IMR-90 (cell line): ENCODE measurements at regions not wholly inside any gene's neighbourhood (a gene's known extent, or its start where the extent isn't known, plus 50 kb on each side); places are given as distances from the start of the nearest gene placed in this dataset.

ENCODE experiments used
- ATAC-seq: fragments of 200-7000 bp; cut with Tn5 transposase; 2 replicates; pipeline ENCODE4 v1.9.1; 2020; ENCODE audit warnings: low read depth, mild to moderate bottlenecking, moderate library complexity
- BruUV-seq: library from RNA; stranded (reverse); fragments of 400-500 nt; replicated peaks from 2 replicates; lab custom pipeline; 2021; lab: Mats Ljungman, UMichigan
- CTCF ChIA-PET: fragments of 300-600 bp; formaldehyde crosslinking; extraction: SDS; loops from one replicate; lab custom pipeline; 2021; ENCODE audit warnings: antibody characterized with exemption; lab: Yijun Ruan, JAX
- POLR2A ChIA-PET: fragments of 300-600 bp; sonication (Branson Sonifier 250); formaldehyde crosslinking; loops from one replicate; lab custom pipeline; 2022; ENCODE audit warnings: antibody characterized with exemption; ENCODE audit not compliant: unreplicated experiment; lab: Charles Lee
- DNase-seq: peaks from one replicate; pipeline ENCODE4 v3.0.0; 2013
- H2AFZ ChIP-seq: replicated peaks from 2 replicates; pipeline ENCODE3; 2013; ENCODE audit warnings: low read length, mild to moderate bottlenecking; ENCODE audit not compliant: poor library complexity
- H2AK5ac ChIP-seq: 2 replicates; pipeline ENCODE4 v1.6.1; 2013; ENCODE audit warnings: low read depth, low read length, inconsistent platforms
- H2AK9ac ChIP-seq: replicated peaks from 2 replicates; pipeline ENCODE3; 2013; ENCODE audit warnings: mild to moderate bottlenecking, low read depth, low read length, moderate library complexity; ENCODE audit not compliant: poor library complexity
- H2BK120ac ChIP-seq: 2 replicates; pipeline ENCODE4 v1.6.1; 2013; ENCODE audit warnings: low read depth, low read length, inconsistent platforms
- H2BK15ac ChIP-seq: 3 replicates; pipeline ENCODE4 v1.6.1; 2013; ENCODE audit warnings: low read depth, low read length, inconsistent platforms
- H2BK20ac ChIP-seq: 2 replicates; pipeline ENCODE4 v1.6.1; 2013; ENCODE audit warnings: low read depth, mild to moderate bottlenecking, inconsistent platforms, low read length, moderate library complexity
- H2BK5ac ChIP-seq: 2 replicates; pipeline ENCODE4 v1.6.1; 2013; ENCODE audit warnings: mild to moderate bottlenecking, low read depth, low read length, inconsistent platforms; ENCODE audit not compliant: poor library complexity, severe bottlenecking
- H3K14ac ChIP-seq: replicated peaks from 2 replicates; pipeline ENCODE4 v1.6.1; 2013; ENCODE audit warnings: low read depth, low read length, inconsistent platforms
- H3K18ac ChIP-seq: 2 replicates; pipeline ENCODE4 v1.6.1; 2013; ENCODE audit warnings: low read depth, low read length, control low read depth
- H3K23ac ChIP-seq: 2 replicates; pipeline ENCODE4 v1.6.1; 2013; ENCODE audit warnings: low read depth, low read length, inconsistent platforms
- H3K27ac ChIP-seq: 2 replicates; pipeline ENCODE4 v1.5.1; 2013; ENCODE audit warnings: mild to moderate bottlenecking, control low read depth, low read length; ENCODE audit not compliant: insufficient read depth
- H3K27me3 ChIP-seq: 2 replicates; pipeline ENCODE4 v1.6.1; 2013; ENCODE audit warnings: low read length; ENCODE audit not compliant: control insufficient read depth, insufficient read depth
- H3K36me3 ChIP-seq: 2 replicates; pipeline ENCODE4 v1.6.1; 2013; ENCODE audit warnings: low read length, mixed read lengths; ENCODE audit not compliant: control insufficient read depth, insufficient read depth
- H3K4ac ChIP-seq: 2 replicates; pipeline ENCODE4 v1.6.1; 2013; ENCODE audit warnings: low read depth, low read length, inconsistent platforms
- H3K4me1 ChIP-seq: 2 replicates; pipeline ENCODE4 v1.6.1; 2013; ENCODE audit warnings: low read length, mixed read lengths; ENCODE audit not compliant: control insufficient read depth, insufficient read depth
- H3K4me2 ChIP-seq: 2 replicates; pipeline ENCODE4 v1.6.1; 2013; ENCODE audit warnings: low read depth, mild to moderate bottlenecking, control low read depth, low read length, moderate library complexity
- H3K4me3 ChIP-seq: 2 replicates; pipeline ENCODE4 v1.5.1; 2013; ENCODE audit warnings: low read depth, mild to moderate bottlenecking, control low read depth, low read length, moderate library complexity; ENCODE audit not compliant: insufficient read depth
- H3K56ac ChIP-seq: 2 replicates; pipeline ENCODE4 v1.6.1; 2013; ENCODE audit warnings: low read length, inconsistent platforms; ENCODE audit not compliant: insufficient read depth; ENCODE audit errors: extremely low read depth
- H3K79me1 ChIP-seq, 2 experiments: 2 replicates each; pipeline ENCODE4 v1.6.1; 2013; ENCODE audit warnings: low read length in 2 of 2, inconsistent platforms in 1 of 2, low read depth in 1 of 2
- H3K9ac ChIP-seq: 2 replicates; pipeline ENCODE4 v1.6.1; 2013; ENCODE audit warnings: low read depth, low read length, control low read depth
- H3K9me1 ChIP-seq: 2 replicates; pipeline ENCODE4 v1.6.1; 2013; ENCODE audit warnings: low read length, inconsistent platforms; ENCODE audit not compliant: insufficient read depth
- H3K9me3 ChIP-seq: 2 replicates; pipeline ENCODE4 v1.6.1; 2013; ENCODE audit warnings: low read length; ENCODE audit not compliant: control insufficient read depth, insufficient read depth
- H4K20me1 ChIP-seq: 2 replicates; pipeline ENCODE4 v1.6.1; 2013; ENCODE audit warnings: low read length, inconsistent platforms; ENCODE audit not compliant: insufficient read depth
- H4K5ac ChIP-seq: 2 replicates; pipeline ENCODE4 v1.6.1; 2013; ENCODE audit warnings: mild to moderate bottlenecking, low read depth, low read length, control low read depth
- H4K8ac ChIP-seq, 2 experiments: 2 replicates each; pipeline ENCODE4 v1.6.1; 2013; ENCODE audit warnings: low read depth in 2 of 2, low read length in 2 of 2, control low read depth in 1 of 2, inconsistent platforms in 1 of 2
- H4K91ac ChIP-seq: 2 replicates; pipeline ENCODE4 v1.6.1; 2013; ENCODE audit warnings: low read depth, low read length, inconsistent platforms; ENCODE audit not compliant: insufficient read depth
- CEBPB ChIP-seq: IDR thresholded peaks from 2 replicates; pipeline ENCODE4 v1.6.1; 2012; ENCODE audit warnings: low read depth, low read length, improper control_type of control experiment
- CHD1 ChIP-seq: IDR thresholded peaks from 2 replicates; pipeline ENCODE4 v1.6.1; 2012; ENCODE audit warnings: low read depth, low read length, improper control_type of control experiment
- MAFK ChIP-seq: IDR thresholded peaks from 2 replicates; pipeline ENCODE4 v1.6.1; 2012; ENCODE audit warnings: low read depth, low read length, improper control_type of control experiment
- RCOR1 ChIP-seq: IDR thresholded peaks from 2 replicates; pipeline ENCODE4 v1.6.1; 2012; ENCODE audit warnings: mild to moderate bottlenecking, low read length, improper control_type of control experiment; ENCODE audit not compliant: insufficient replicate concordance
- USF2 ChIP-seq: fragments of 150-350 bp; IDR thresholded peaks from 2 replicates; pipeline ENCODE4 v1.6.1; 2017; ENCODE audit warnings: mild to moderate bottlenecking, antibody characterized with exemption, low read length, low read depth
- WGBS, 2 experiments: methylation state at CpG; one replicate each; pipeline versions ENCODE4 v1.1.5 to v1.1.7; 2013; ENCODE audit warnings: missing lambda C conversion rate in 2 of 2; ENCODE audit not compliant: insufficient read length in 1 of 2; ENCODE audit errors: extremely low coverage in 2 of 2; 5-methylcytosine and 5-hydroxymethylcytosine counted together
- dilution Hi-C: fragments of 300-500 bp; cut with HindIII; formaldehyde crosslinking; loops from one replicate; pipeline ENCODE4 v1.14.3; 2018; ENCODE audit warnings: low sequenced_read_pairs; ENCODE audit not compliant: unreplicated experiment
- in situ Hi-C: fragments of 300-500 bp; cut with MboI; formaldehyde crosslinking; loops from 3 replicates; pipeline ENCODE4 v1.14.3; 2019; ENCODE audit warnings: low sequenced_read_pairs, inconsistent platforms, mixed read lengths
- intact Hi-C: fragments of 100-400 bp; cut with micrococcal nuclease; formaldehyde crosslinking; loops from 2 replicates; pipeline ENCODE4 v1.10.0; 2022

GRCh38 chr11:130705670-130706421 is 210.4 kb downstream of the SNX19 start:
- Histone ChIP-seq H3K14ac (no peak overlapping the region), H3K27me3 (no peaks in the 10 kb centered on the region), H3K9ac (no peak overlapping the region), H3K4me2 (no peak overlapping the region), H2AFZ (no peak overlapping the region), H4K20me1 (no peaks in the 10 kb centered on the region), H4K8ac (no peak overlapping the region), H3K27ac (no peak overlapping the region), H4K91ac (no peak overlapping the region), H3K4ac (no peak overlapping the region), H2BK20ac (no peak overlapping the region), H3K79me1 (no peaks in the 10 kb centered on the region), H2AK5ac (peak overlapping the region; percentile 47), H3K4me3 (no peak overlapping the region), H2BK120ac (no peak overlapping the region), H3K23ac (no peak overlapping the region), H3K36me3 (no peaks in the 10 kb centered on the region), H3K9me3 (peaks cover 2% of the 10 kb centered on the region; the same call in 1 of the 2 replicates), H3K9me1 (peaks cover 6% of the 10 kb centered on the region), H3K4me1 (peaks cover 16% of the 10 kb centered on the region), H2BK5ac (no peak overlapping the region), H3K56ac (no peak overlapping the region), H2BK15ac (no peak overlapping the region), H3K18ac (no peak overlapping the region), H4K5ac (no peak overlapping the region), H2AK9ac (no peak overlapping the region)
- TF ChIP-seq MAFK: no peak
- no peak for TF ChIP-seq RCOR1
- no peak for TF ChIP-seq CHD1
- TF ChIP-seq USF2: no peak
- no peak for TF ChIP-seq CEBPB
- ChIA-PET CTCF (no interaction called here), POLR2A (no interaction called here)
- WGBS, 2 experiments: 87% methylated on average over 3 of the region's 5 CpGs; no CpG with 5 or more reads in 1 of the 2 experiments
- ATAC-seq: 0 out of 2 replicates have a peak, but pooled peaks have one; percentile 31
- intact Hi-C loops (no loop called here), dilution Hi-C loops (no loop called here), in situ Hi-C loops (no loop called here)
- DNase-seq: no peak
- no TSS peak for BruUV-seq
